A549 (cell line): ENCODE measurements at regions not wholly inside any gene's neighbourhood (a gene's known extent, or its start where the extent isn't known, plus 50 kb on each side); places are given as distances from the start of the nearest gene placed in this dataset.

Source experiments
- ATAC-seq, 2 experiments: fragments of 200-7000 bp in 1 of 2; fragments of >200 bp in 1 of 2; cut with Nextera tagmentation in 1 of 2; cut with Tn5 transposase in 1 of 2; 3 replicates each; pipeline versions ENCODE4 v1.8.0 to v1.9.1; 2018 to 2020; ENCODE audit warnings: mild to moderate bottlenecking in 1 of 2, moderate library complexity in 1 of 2
- CTCF ChIA-PET: fragments of 300-600 bp; sonication (Branson Sonifier 250); formaldehyde crosslinking; extraction: SDS; loops from one replicate; lab custom pipeline; 2021; ENCODE audit warnings: antibody characterized with exemption, inconsistent platforms; lab: Yijun Ruan, JAX
- POLR2A ChIA-PET: fragments of 350-600 bp; formaldehyde crosslinking; extraction: SDS; loops from one replicate; lab custom pipeline; 2021; ENCODE audit warnings: antibody characterized with exemption, inconsistent platforms; lab: Yijun Ruan, JAX
- DNase-seq, 2 experiments: peaks; one replicate each; pipeline versions ENCODE4 v3.0.0 to v3.0.0-alpha.2; 2011 to 2016; ENCODE audit warnings: low read depth in 1 of 2, low spot score in 1 of 2
- FAIRE-seq: peaks from 2 replicates; lab custom pipeline; 2011; peaks lifted over from hg19 to GRCh38; lab: Jason Lieb, UNC
- H3K27ac ChIP-seq, 2 experiments: fragments of >200 bp; sonication (Bioruptor Twin); formaldehyde crosslinking; 3 replicates each; pipeline ENCODE4 v1.5.1; 2016 to 2017
- H3K4me1 ChIP-seq: fragments of >200 bp; sonication (Bioruptor Twin); formaldehyde crosslinking; 3 replicates; pipeline ENCODE4 v1.6.1; 2016
- H3K4me2 ChIP-seq: fragments of >200 bp; sonication (Bioruptor Twin); formaldehyde crosslinking; 3 replicates; pipeline ENCODE4 v1.6.1; 2016
- H3K4me3 ChIP-seq: fragments of >200 bp; sonication (Bioruptor Twin); formaldehyde crosslinking; 3 replicates; pipeline ENCODE4 v1.5.1; 2016
- H3K9me3 ChIP-seq: fragments of >200 bp; sonication (Bioruptor Twin); formaldehyde crosslinking; 3 replicates; pipeline ENCODE4 v1.6.1; 2016
- BHLHE40 ChIP-seq: IDR thresholded peaks from 2 replicates; pipeline ENCODE4 v1.6.1; 2012; ENCODE audit warnings: low read depth, low read length, inconsistent platforms
- CBX8 ChIP-seq: fragments of 200-600 bp; sonication (generic); IDR thresholded peaks from 2 replicates; pipeline ENCODE4 v1.6.1; 2016
- CHD2 ChIP-seq: fragments of 150-350 bp; IDR thresholded peaks from 2 replicates; pipeline ENCODE4 v1.6.1; 2014; ENCODE audit warnings: low read length; ENCODE audit not compliant: partially characterized antibody
- CHD4 ChIP-seq: fragments of 200-600 bp; sonication (generic); IDR thresholded peaks from 2 replicates; pipeline ENCODE4 v1.6.1; 2016; ENCODE audit warnings: antibody characterized with exemption, mild to moderate bottlenecking, borderline replicate concordance
- EHF ChIP-seq: fragments of 250-450 bp; sonication (Bioruptor Pico); IDR thresholded peaks from 2 replicates; pipeline ENCODE4 v1.5.0; 2020; ENCODE audit warnings: mild to moderate bottlenecking
- EHMT2 ChIP-seq: fragments of 200-600 bp; sonication (generic); IDR thresholded peaks from 2 replicates; pipeline ENCODE4 v1.6.1; 2016; ENCODE audit warnings: antibody characterized with exemption, low read depth, mild to moderate bottlenecking, moderate library complexity
- ESRRA ChIP-seq: fragments of 150-350 bp; IDR thresholded peaks from 2 replicates; pipeline ENCODE4 v1.6.1; 2014; ENCODE audit warnings: mild to moderate bottlenecking, low read length, borderline replicate concordance
- FOSL2 ChIP-seq, 2 experiments: fragments of 450-650 bp in 1 of 2; fragments of >200 bp in 1 of 2; sonication (Bioruptor Twin) in 1 of 2; formaldehyde crosslinking; IDR thresholded peaks; 2 replicates each; pipeline versions ENCODE4 v1.5.0 to v1.6.1; 2016 to 2020; ENCODE audit warnings: mild to moderate bottlenecking in 1 of 2, moderate library complexity in 1 of 2
- HOXB13 ChIP-seq: fragments of 250-450 bp; sonication (Bioruptor Pico); IDR thresholded peaks from 2 replicates; pipeline ENCODE4 v1.5.0; 2020; ENCODE audit warnings: low read depth, mild to moderate bottlenecking, moderate library complexity
- JUN ChIP-seq, 2 experiments: fragments of >200 bp; sonication (Bioruptor Twin); formaldehyde crosslinking; IDR thresholded peaks; 2 replicates in 1 of 2; 3 replicates in 1 of 2; pipeline ENCODE4 v1.6.1; 2016 to 2017
- KDM1A ChIP-seq: fragments of 200-600 bp; sonication (generic); IDR thresholded peaks from 2 replicates; pipeline ENCODE4 v1.6.1; 2016; ENCODE audit warnings: low read depth, mild to moderate bottlenecking
- KDM5A ChIP-seq: fragments of 200-600 bp; sonication (generic); IDR thresholded peaks from 2 replicates; pipeline ENCODE4 v1.6.1; 2016; ENCODE audit warnings: antibody characterized with exemption, mild to moderate bottlenecking
- MAFK ChIP-seq: fragments of 450-650 bp; IDR thresholded peaks from 2 replicates; pipeline ENCODE4 v1.6.1; 2014; ENCODE audit not compliant: partially characterized antibody
- NR3C1 ChIP-seq: fragments of >200 bp; sonication (Bioruptor Twin); formaldehyde crosslinking; IDR thresholded peaks from 3 replicates; pipeline ENCODE4 v1.6.1; 2017
- RAD21 ChIP-seq, 2 experiments: fragments of >200 bp in 1 of 2; sonication (Bioruptor Twin) in 1 of 2; formaldehyde crosslinking in 1 of 2; IDR thresholded peaks in 1 of 2; conservative IDR thresholded peaks in 1 of 2; 2 replicates in 1 of 2; 3 replicates in 1 of 2; pipeline ENCODE4 v1.6.1; 2012 to 2018; ENCODE audit warnings: inconsistent platforms in 1 of 2
- RARB ChIP-seq: fragments of 250-450 bp; sonication (Bioruptor Pico); IDR thresholded peaks from 2 replicates; pipeline ENCODE4 v1.8.0; 2021; ENCODE audit warnings: mild to moderate bottlenecking, moderate library complexity
- TFCP2L1 ChIP-seq: fragments of 250-450 bp; sonication (Bioruptor Pico); IDR thresholded peaks from 2 replicates; pipeline ENCODE4 v1.5.0; 2021; ENCODE audit warnings: mild to moderate bottlenecking
- ZC3H11A ChIP-seq: fragments of 450-650 bp; IDR thresholded peaks from 2 replicates; pipeline ENCODE4 v1.6.1; 2014; ENCODE audit warnings: antibody characterized with exemption, mild to moderate bottlenecking
- ZFP36 ChIP-seq: fragments of 450-650 bp; IDR thresholded peaks from 2 replicates; pipeline ENCODE4 v1.6.1; 2014; ENCODE audit warnings: borderline replicate concordance; ENCODE audit not compliant: partially characterized antibody
- WGBS: methylation state at CpG from one replicate; pipeline ENCODE4 v1.1.6; 2017; ENCODE audit errors: missing lambda C conversion rate; 5-methylcytosine and 5-hydroxymethylcytosine counted together
- TF ChIP-seq, protein P1 (sequence below): fragments of 150-350 bp; IDR thresholded peaks from 2 replicates; pipeline ENCODE4 v1.6.1; 2014; ENCODE audit warnings: low read depth, mild to moderate bottlenecking, low read length

- no peak for TF ChIP-seq ZFP36
- no peak for TF ChIP-seq BHLHE40
- no peak for TF ChIP-seq CBX8
- no peak for TF ChIP-seq TFCP2L1 (CRISPR knock-in tag)
- no peak for TF ChIP-seq RARB (CRISPR knock-in tag)
- TF ChIP-seq ZC3H11A, result no peak
Measured at GRCh38 chr3:102125197-102125993, 276.1 kb downstream of the NFKBIZ start (continued).

DNA sequence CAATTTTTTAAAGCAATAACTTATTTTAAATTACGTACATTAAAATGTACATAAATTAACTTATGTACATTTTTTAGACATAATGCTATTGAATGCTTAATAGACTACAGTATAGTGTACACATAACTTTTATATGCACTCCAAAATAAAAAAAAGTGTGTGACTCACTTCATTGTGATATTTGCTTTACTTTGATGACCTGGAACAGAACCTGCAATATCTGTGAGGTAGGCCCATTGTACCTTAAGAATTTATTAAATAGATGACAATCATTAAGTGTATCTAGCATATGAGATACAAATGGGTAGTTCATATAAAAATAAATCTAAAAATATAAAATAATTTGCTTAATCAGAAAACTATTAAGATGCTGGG, 276.7 kb downstream of the NFKBIZ start:
- FAIRE-seq (no peak), ATAC-seq (no peak)
- CTCF ChIA-PET, result no interaction called here

GRCh38 chr3:102129760-102130608, 280.7 kb downstream of the NFKBIZ start:
- ATAC-seq, result peak; percentile 75 to 80
- POLR2A ChIA-PET, result interaction anchor here (0.9 kb wide), 1 partner anchor 281 kb away, joined by 3 read pairs; the partner anchor contains the start of gene NFKBIZ
- no peak for FAIRE-seq
- WGBS, result 32% methylated on average over 3 of the region's 3 CpGs
- CTCF ChIA-PET, result interaction anchor here (0.6 to 1.8 kb wide), 2 partner anchors 11 to 36 kb away, joined by 3 to 4 read pairs; no protein-coding TSS in a partner anchor
- peak; percentile 44 for TF ChIP-seq MAFK
- TF ChIP-seq KDM5A, result no peak
- TF ChIP-seq FOSL2 (IDR thresholded peaks at IDR 0.05), result no peak
- TF ChIP-seq FOSL2 (CRISPR knock-in tag; IDR thresholded peaks at IDR 0.05), result peak; percentile 67
- TF ChIP-seq EHMT2, result no peak
- Histone ChIP-seq H3K4me1 (peaks cover 28% of the 10 kb centered on the region), H3K4me2 (peak overlapping the region; percentile 44), H3K9me3 (no peaks in the 10 kb centered on the region), H3K4me3 (no peak overlapping the region), H3K27ac (peak overlapping the region; percentile 72 to 81)
- DNase-seq, result peak; percentile 11 to 37

More for the DNA sequence above, 276.7 kb downstream of the NFKBIZ start:
- DNase-seq, result no peak
- POLR2A ChIA-PET, result no interaction called here
- H3K4me1 ChIP-seq, result peaks cover 33% of the 10 kb centered on the region
- TF ChIP-seq FOSL2 (IDR thresholded peaks at IDR 0.05) (no peak), FOSL2 (CRISPR knock-in tag; IDR thresholded peaks at IDR 0.05) (no peak), NR3C1 (no peak)
- H3K9me3 ChIP-seq, result peaks cover 7% of the 10 kb centered on the region
- no peak overlapping the region for H3K4me3 ChIP-seq
- no peak overlapping the region for H3K4me2 ChIP-seq
- 92% methylated on average over 1 of the region's 1 CpG for WGBS
- no peak overlapping the region; a peak in 1 of 6 replicates for H3K27ac ChIP-seq

DNA sequence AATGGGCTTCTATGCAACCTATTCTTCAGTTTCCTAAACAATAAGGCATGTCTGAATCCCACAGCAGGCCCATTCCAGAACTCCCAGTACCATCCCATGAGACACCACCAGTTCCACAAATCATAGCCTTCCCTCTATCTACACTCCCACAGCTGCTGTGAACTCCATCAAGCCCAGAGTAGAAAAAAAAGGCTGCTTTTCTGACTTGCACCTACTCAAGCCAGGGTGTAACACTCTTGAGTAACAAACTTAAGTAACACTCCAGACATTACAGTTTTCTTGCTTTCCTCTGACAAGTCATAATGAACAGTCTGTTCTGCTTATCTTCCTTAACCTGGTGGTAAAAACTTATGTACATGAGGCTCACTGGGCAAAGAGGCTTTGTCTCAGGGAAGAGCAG, 283.1 kb downstream of the NFKBIZ start:
- H3K9me3 ChIP-seq, result no peaks in the 10 kb centered on the region
- H3K4me2 ChIP-seq, result no peak overlapping the region
- no peak for DNase-seq
- no peak overlapping the region for H3K4me3 ChIP-seq
- peaks cover 13% of the 10 kb centered on the region for H3K4me1 ChIP-seq
- H3K27ac ChIP-seq, result peak overlapping the region; percentile 37 to 49; a peak in 3 of 6 replicates
- POLR2A ChIA-PET, result no interaction called here
- TF ChIP-seq ZFP36 (no peak), ZC3H11A (no peak), NR3C1 (no peak), JUN (IDR thresholded peaks at IDR 0.05) (no peak), EHMT2 (no peak)
- FAIRE-seq, result no peak
- ATAC-seq, result no peak
- CTCF ChIA-PET, result no interaction called here

DNA sequence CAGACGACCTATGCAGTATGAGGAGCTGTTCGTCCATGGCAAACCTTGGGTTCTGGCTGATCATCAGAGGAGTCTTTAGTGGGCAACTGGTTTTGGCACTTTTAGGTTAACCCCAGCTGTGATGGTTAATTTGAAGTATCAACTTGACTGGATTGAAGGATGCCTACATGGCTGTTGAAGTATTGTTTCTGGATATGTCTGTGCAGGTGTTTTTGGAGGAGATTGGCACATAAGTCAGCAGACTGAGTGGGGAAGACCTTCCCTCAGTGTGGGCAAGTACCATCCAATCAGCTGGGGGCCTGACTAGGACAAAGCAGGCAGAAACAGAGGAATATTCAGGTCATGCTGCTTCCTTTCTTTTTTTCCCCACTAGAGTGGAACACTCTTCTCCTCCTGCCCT, 284.1 kb downstream of the NFKBIZ start:
- no peak overlapping the region; a peak in 1 of 6 replicates for H3K27ac ChIP-seq
- POLR2A ChIA-PET, result interaction anchor here (0.5 kb wide), 1 partner anchor 32 kb away, joined by 3 read pairs; no protein-coding TSS in a partner anchor
- H3K9me3 ChIP-seq, result no peaks in the 10 kb centered on the region
- H3K4me2 ChIP-seq, result no peak overlapping the region
- H3K4me1 ChIP-seq, result peaks cover 13% of the 10 kb centered on the region
- CTCF ChIA-PET, result interaction anchor here (0.7 to 2.3 kb wide), 2 partner anchors 13 to 26 kb away, joined by 3 to 4 read pairs; no protein-coding TSS in a partner anchor
- 72% methylated on average over 2 of the region's 2 CpGs for WGBS
- DNase-seq, result no peak
- FAIRE-seq, result no peak
- H3K4me3 ChIP-seq, result no peak overlapping the region
- no peak for ATAC-seq
- TF ChIP-seq EHF (CRISPR knock-in tag) (no peak), BHLHE40 (no peak), CHD2 (no peak), RAD21 (conservative IDR thresholded peaks at IDR 0.05 in 1 of 2, IDR thresholded peaks at IDR 0.05 in 1 of 2) (no peak), HOXB13 (CRISPR knock-in tag) (no peak), CHD4 (no peak), ESRRA (no peak), KDM5A (no peak), KDM1A (no peak)
- TF ChIP-seq, protein P1, sequence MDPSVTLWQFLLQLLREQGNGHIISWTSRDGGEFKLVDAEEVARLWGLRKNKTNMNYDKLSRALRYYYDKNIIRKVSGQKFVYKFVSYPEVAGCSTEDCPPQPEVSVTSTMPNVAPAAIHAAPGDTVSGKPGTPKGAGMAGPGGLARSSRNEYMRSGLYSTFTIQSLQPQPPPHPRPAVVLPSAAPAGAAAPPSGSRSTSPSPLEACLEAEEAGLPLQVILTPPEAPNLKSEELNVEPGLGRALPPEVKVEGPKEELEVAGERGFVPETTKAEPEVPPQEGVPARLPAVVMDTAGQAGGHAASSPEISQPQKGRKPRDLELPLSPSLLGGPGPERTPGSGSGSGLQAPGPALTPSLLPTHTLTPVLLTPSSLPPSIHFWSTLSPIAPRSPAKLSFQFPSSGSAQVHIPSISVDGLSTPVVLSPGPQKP, result no peak
